ENCODE measurements at regions not wholly inside any gene's neighbourhood (a gene's known extent, or its start where the extent isn't known, plus 50 kb on each side); places are given as distances from the start of the nearest gene placed in this dataset.

DNA sequence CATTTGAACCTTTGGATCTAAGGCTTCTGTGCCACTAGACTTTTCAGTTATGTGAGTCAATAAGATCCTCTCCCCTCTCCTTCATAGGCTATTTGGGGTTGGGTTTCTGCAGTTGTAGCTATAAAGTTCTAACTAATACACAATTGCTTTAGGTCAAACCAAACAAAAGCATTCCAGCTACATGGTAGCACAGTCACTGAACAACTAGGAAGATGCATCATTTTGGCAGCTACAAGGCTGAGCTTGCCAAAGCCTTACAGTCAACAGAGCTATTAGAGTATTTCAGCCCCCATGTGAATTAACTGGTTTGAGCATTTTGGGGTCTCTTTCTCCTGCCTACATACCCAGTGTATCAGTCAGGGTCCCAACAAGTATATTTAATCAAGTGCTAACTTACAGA is 234.6 kb downstream of the ZNF608 start:
- Histone ChIP-seq H3K27ac (ENCODE audit: control insufficient read depth, insufficient read depth, low read length) (no peak overlapping the region), H3K4me1 (ENCODE audit: control insufficient read depth, extremely low read depth, insufficient read depth, low read length) (no peaks in the 10 kb centered on the region), H2AFZ (ENCODE audit: control insufficient read depth, low read length) (no peak overlapping the region), H3K9ac (ENCODE audit: control insufficient read depth, extremely low read depth, insufficient read depth, low read length) (no peak overlapping the region), H3K4me3 (ENCODE audit: control insufficient read depth in 2 of 3, extremely low read depth in 1 of 3, insufficient read depth in 2 of 3, low read depth in 1 of 3, low read length in 3 of 3) (no peak overlapping the region), H3K79me2 (ENCODE audit: control insufficient read depth, insufficient read depth, low read length) (no peaks in the 10 kb centered on the region), H3K27me3 (ENCODE audit: control insufficient read depth, extremely low read depth, insufficient read depth, low read length) (no peaks in the 10 kb centered on the region), H3K36me3 (ENCODE audit: control insufficient read depth in 2 of 2, extremely low read depth in 1 of 2, insufficient read depth in 2 of 2, low read length in 2 of 2) (no peaks in the 10 kb centered on the region), H3K9me1 (ENCODE audit: control insufficient read depth, extremely low read depth, insufficient read depth, low read length) (no peaks in the 10 kb centered on the region), H3K9me3 (ENCODE audit: control insufficient read depth, low read depth, low read length) (no peaks in the 10 kb centered on the region), H3K4me2 (ENCODE audit: control insufficient read depth, extremely low read depth, insufficient read depth, low read depth, low read length) (no peak overlapping the region), H4K20me1 (ENCODE audit: control insufficient read depth, extremely low read depth, insufficient read depth, low read length) (no peaks in the 10 kb centered on the region)
- FAIRE-seq = no peak
- no peak for DNase-seq (ENCODE audit: low read depth, low spot score)
- TF ChIP-seq EZH2 (IDR thresholded peaks at IDR 0.05; ENCODE audit: low read length) (no peak), CTCF (optimal IDR thresholded peaks at IDR 0.05 in 1 of 3, IDR thresholded peaks at IDR 0.05 in 1 of 3, conservative IDR thresholded peaks at IDR 0.05 in 1 of 3; ENCODE audit: extremely low read depth in 1 of 3, insufficient read depth in 2 of 3, low read length in 3 of 3) (no peak)
- dilution Hi-C loops (cut with MboI; ENCODE audit: extremely low pct_ligation_motif_present, low sequenced_read_pairs) = no loop called here

DNA sequence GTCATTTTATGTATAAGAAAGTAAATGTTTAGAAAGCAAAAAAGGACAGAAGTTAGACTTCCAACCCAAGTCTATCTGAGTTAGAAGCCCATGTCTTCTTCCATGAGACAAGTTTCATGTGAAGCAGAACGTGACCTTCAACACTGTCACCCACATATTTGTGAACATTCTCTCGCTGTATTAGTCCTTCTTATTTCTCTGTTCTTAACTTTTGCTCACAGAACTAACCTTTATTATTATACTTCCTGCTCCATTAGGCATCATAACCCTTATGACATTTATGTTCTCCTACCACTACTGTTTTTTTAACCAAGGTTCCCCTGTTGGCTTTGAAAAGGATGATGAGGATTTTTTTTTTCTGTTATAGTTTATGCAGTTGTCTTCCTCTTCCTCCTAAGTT is 238.8 kb downstream of the ZNF608 start:
- Histone ChIP-seq H4K20me1 (ENCODE audit: control insufficient read depth, extremely low read depth, insufficient read depth, low read length) (no peaks in the 10 kb centered on the region), H3K36me3 (ENCODE audit: control insufficient read depth in 2 of 2, extremely low read depth in 1 of 2, insufficient read depth in 2 of 2, low read length in 2 of 2) (no peaks in the 10 kb centered on the region), H3K4me3 (ENCODE audit: control insufficient read depth in 2 of 3, extremely low read depth in 1 of 3, insufficient read depth in 2 of 3, low read depth in 1 of 3, low read length in 3 of 3) (no peak overlapping the region), H2AFZ (ENCODE audit: control insufficient read depth, low read length) (no peak overlapping the region), H3K4me2 (ENCODE audit: control insufficient read depth, extremely low read depth, insufficient read depth, low read depth, low read length) (no peak overlapping the region), H3K27ac (ENCODE audit: control insufficient read depth, insufficient read depth, low read length) (no peak overlapping the region), H3K9ac (ENCODE audit: control insufficient read depth, extremely low read depth, insufficient read depth, low read length) (no peak overlapping the region), H3K9me1 (ENCODE audit: control insufficient read depth, extremely low read depth, insufficient read depth, low read length) (no peaks in the 10 kb centered on the region), H3K4me1 (ENCODE audit: control insufficient read depth, extremely low read depth, insufficient read depth, low read length) (no peaks in the 10 kb centered on the region), H3K27me3 (ENCODE audit: control insufficient read depth, extremely low read depth, insufficient read depth, low read length) (no peaks in the 10 kb centered on the region), H3K79me2 (ENCODE audit: control insufficient read depth, insufficient read depth, low read length) (no peaks in the 10 kb centered on the region), H3K9me3 (ENCODE audit: control insufficient read depth, low read depth, low read length) (no peaks in the 10 kb centered on the region)
- dilution Hi-C loops (cut with MboI; ENCODE audit: extremely low pct_ligation_motif_present, low sequenced_read_pairs) = no loop called here
- no peak for TF ChIP-seq CTCF (optimal IDR thresholded peaks at IDR 0.05 in 1 of 3, IDR thresholded peaks at IDR 0.05 in 1 of 3, conservative IDR thresholded peaks at IDR 0.05 in 1 of 3; ENCODE audit: extremely low read depth in 1 of 3, insufficient read depth in 2 of 3, low read length in 3 of 3)
- no peak for TF ChIP-seq EZH2 (IDR thresholded peaks at IDR 0.05; ENCODE audit: low read length)
- DNase-seq (ENCODE audit: low read depth, low spot score) = no peak
- no peak for FAIRE-seq

Data from keratinocyte (primary cell).